ENCODE measurements at regions not wholly inside any gene's neighbourhood (a gene's known extent, or its start where the extent isn't known, plus 50 kb on each side); places are given as distances from the start of the nearest gene placed in this dataset.

GRCh38 chrX:102832661-102833060 is 104.4 kb upstream of the RAB40AL start:
- TF ChIP-seq CTCF (conservative IDR thresholded peaks at IDR 0.05; ENCODE audit: low read depth, low read length), result no peak
- TF ChIP-seq EZH2 (IDR thresholded peaks at IDR 0.05; ENCODE audit: low read length, unreplicated experiment), result no peak
